ENCODE measurements at regions not wholly inside any gene's neighbourhood (a gene's known extent, or its start where the extent isn't known, plus 50 kb on each side); places are given as distances from the start of the nearest gene placed in this dataset.

GRCh38 chr3:159416856-159417255, 571.8 kb upstream of the IL12A start:
- TF ChIP-seq PAX5 (IDR thresholded peaks at IDR 0.05; ENCODE audit: insufficient read depth, low read length, severe bottlenecking) (no peak), POLR2AphosphoS5 (IDR thresholded peaks at IDR 0.05; ENCODE audit: low read depth, low read length) (no peak), TAF1 (IDR thresholded peaks at IDR 0.05; ENCODE audit: low read depth, low read length) (no peak)
